GM18858 (cell line): ENCODE measurements at regions not wholly inside any gene's neighbourhood (a gene's known extent, or its start where the extent isn't known, plus 50 kb on each side); places are given as distances from the start of the nearest gene placed in this dataset.
"Not testable (repeated sequence)": the region's sequence is repeated elsewhere in the genome, so short reads cannot be mapped to it uniquely, and the experiment has no call there.

Experiments used
- ATAC-seq: cut with Tn5 transposase; IDR thresholded peaks from one replicate; pipeline ENCODE4 v1.9.1; 2021; ENCODE audit not compliant: unreplicated experiment

DNA sequence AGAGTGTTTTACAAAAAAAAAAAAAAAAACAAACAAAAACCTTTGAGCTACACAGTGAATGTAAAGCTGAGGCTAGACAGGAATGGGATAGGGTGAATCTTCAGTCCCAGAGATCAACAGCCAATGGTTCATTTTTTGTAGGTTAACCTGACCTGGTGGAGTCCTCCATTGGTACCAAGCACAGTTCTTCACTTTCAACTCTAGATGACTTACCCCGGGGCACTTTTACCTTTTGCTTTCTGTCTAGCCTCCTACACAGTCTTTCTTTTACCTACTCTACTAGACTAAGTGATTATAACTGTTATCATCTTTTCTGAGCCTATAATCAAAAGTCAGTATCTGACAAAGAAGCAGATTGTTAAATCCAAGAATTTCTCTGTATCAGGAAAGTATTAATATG lies 50.9 kb downstream of the ANXA2R start:
- no peak for ATAC-seq

DNA sequence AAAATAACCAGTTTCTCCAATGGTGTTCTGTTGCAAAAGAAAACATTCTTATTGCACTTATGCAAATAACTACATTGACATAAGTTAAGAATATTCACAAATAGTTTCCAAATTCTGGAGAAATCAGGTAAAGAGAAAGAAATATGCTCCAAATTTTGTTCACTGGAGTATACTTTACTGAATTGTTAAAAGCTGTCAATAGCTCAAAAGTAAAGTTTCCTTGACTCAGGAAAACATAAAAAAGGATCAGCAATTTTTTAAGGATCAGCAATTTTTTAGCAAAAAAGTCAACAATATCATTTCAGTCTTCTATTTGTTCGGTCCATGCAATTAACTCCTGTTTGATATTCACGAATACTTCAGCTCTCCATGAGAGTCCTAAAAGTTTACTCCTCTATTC lies 51.6 kb downstream of the ANXA2R start:
- no peak for ATAC-seq

DNA sequence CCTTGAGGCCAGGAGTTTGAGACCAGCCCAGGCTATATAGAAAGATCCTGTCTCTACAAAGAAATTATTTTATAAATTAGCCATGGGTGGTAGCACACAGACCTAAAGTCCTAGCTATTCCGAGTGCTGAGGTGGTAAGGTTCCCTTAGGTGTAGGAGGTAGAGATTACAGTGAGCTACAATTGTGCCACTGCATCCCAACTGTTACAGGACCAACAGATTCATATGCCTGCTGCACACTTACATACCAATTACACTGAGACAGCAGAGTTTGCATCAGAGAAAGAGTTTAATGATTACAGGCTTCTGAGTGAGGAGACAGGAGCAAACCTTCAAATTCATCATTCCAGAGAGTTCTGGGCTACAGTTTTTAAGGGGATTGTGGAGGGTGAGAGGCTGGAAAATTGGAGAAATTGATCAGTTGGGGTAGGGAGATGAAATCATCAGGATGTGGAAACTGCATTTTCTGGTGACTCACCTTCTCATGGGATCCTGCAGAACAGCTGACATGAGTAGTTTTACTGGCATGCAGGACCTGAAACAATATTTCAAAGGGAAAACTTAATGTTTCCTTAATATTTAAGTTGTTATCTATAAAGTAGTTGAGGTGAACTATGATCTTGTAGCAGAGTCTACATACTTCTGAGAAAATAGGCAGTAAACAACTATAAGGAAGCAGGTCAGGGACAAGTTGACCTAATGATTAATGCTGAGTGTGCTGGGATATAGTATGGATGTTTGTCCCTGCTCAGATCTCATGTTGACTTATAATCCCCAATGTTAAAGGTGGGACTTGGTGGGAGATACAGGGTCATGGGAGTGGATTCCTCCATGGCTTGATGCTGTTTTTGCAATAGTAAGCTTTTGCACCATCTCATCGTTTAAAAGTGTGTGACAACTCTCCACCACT lies 54.7 kb downstream of the ANXA2R start:
- ATAC-seq = no peak

DNA sequence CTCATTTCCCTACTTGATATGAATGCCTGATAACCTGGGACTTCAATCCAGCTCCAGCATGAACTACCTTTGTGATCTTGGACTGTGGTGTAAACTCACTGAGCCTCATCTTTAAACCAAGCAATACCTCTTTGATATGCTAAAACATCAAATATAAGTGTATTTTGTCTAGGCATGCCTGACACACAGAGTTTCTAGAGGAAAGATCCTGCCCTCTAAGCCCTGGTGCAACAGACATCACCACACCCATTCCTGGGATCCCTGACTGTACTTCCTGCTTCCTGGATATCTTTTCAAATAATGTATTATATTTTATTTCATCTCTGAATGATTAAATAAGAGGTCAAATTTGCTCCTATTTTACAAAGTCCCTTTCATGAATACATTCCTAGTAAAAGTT lies 55.8 kb downstream of the ANXA2R start:
- ATAC-seq = no peak

DNA sequence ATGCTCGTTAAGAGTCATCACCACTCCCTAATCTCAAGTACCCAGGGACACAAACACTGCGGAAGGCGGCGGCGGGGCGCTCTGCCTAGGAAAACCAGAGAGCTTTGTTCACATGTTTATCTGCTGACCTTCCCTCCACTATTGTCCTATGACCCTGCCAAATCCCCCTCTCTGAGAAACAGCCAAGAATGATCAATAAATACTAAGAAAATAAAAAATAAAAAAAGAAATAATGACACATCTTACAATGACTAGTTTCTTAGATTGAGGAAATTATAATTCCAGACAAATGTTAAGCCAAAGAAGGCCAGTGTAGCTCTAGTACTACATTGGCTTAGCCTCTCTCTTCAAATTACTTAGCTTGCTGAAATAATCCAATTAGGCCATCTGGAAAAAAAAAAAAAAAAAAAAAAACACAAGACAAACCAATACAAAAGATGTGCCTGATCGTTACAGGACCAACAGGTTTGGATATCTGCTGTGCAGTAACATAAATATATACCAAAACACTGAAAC lies 58.0 kb downstream of the ANXA2R start:
- ATAC-seq = no peak

DNA sequence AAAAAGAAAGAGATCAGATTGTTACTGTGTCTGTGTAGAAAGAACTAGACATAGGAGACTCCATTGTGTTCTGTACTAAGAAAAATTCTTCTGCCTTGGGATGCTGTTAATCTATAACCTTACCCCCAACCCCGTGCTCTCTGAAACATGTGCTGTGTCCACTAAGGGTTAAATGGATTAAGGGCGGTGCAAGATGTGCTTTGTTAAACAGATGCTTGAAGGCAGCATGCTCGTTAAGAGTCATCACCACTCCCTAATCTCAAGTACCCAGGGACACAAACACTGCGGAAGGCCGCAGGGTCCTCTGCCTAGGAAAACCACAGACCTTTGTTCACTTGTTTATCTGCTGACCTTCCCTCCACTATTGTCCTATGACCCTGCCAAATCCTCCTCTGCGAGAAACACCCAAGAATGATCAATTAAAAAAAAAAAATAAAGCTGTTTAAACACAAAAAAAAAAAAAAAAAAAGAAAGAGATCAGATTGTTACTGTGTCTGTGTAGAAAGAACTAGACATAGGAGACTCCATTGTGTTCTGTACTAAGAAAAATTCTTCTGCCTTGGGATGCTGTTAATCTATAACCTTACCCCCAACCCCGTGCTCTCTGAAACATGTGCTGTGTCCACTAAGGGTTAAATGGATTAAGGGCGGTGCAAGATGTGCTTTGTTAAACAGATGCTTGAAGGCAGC lies 58.6 kb downstream of the ANXA2R start:
- not testable (repeated sequence) for ATAC-seq

DNA sequence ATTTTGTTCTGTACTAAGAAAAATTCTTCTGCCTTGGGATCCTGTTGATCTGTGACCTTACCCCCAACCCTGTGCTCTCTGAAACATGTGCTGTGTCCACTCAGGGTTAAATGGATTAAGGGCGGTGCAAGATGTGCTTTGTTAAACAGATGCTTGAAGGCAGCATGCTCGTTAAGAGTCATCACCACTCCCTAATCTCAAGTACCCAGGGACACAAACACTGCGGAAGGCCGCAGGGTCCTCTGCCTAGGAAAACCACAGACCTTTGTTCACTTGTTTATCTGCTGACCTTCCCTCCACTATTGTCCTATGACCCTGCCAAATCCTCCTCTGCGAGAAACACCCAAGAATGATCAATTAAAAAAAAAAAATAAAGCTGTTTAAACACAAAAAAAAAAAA lies 59.1 kb downstream of the ANXA2R start:
- ATAC-seq = not testable (repeated sequence)

DNA sequence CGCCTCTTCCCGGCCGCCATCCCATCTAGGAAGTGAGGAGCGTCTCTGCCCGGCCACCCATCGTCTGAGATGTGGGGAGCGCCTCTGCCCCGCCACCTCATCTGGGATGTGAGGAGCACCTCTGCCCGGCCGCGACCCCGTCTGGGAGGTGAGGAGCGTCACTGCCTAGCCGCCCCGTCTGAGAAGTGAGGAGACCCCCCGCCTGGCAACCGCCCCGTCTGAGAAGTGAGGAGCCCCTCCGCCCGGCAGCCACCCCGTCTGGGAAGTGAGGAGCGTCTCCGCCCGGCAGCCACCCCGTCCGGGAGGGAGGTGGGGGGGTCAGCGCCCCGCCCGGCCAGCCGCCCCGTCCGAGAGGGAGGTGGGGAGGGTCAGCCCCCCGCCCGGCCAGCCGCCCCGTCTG lies 59.7 kb downstream of the ANXA2R start:
- not testable (repeated sequence) for ATAC-seq

DNA sequence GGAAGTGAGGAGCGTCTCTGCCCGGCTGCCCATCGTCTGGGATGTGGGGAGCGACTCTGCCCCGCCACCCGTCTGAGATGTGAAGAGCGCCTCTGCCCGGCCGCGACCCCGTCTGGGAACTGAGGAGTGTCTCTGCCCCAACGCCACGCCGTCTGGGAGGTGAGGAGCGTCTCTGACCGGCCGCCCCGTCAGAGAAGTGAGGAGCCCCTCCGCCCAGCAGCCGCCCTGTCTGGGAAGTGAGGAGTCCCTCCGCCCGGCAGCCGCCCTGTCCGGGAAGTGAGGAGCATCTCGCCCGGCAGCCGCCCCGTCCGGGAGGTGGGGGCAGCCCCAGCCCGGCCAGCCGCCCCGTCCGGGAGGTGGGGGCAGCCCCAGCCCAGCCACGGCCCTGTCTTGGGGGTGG lies 60.9 kb downstream of the ANXA2R start:
- not testable (repeated sequence) for ATAC-seq

DNA sequence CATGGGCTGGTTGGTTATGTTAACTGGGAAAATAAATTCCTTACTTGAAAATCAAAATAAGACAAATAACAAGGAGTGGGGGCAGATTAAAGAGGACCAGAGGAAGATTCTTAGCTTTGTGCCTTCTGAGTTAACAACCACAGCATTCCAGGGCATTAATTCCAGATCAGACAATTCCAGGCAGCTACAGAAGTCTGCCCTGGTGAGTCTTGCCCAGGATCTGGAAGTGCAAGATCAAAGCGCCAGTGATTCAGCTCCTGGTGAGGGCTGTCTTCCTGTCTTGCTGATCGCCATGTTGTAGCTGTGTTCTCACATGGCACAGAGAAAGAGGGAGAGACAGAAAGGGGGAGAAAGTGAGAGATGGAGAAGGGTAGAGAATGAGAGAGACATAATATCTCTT lies 65.6 kb downstream of the ANXA2R start:
- no peak for ATAC-seq

DNA sequence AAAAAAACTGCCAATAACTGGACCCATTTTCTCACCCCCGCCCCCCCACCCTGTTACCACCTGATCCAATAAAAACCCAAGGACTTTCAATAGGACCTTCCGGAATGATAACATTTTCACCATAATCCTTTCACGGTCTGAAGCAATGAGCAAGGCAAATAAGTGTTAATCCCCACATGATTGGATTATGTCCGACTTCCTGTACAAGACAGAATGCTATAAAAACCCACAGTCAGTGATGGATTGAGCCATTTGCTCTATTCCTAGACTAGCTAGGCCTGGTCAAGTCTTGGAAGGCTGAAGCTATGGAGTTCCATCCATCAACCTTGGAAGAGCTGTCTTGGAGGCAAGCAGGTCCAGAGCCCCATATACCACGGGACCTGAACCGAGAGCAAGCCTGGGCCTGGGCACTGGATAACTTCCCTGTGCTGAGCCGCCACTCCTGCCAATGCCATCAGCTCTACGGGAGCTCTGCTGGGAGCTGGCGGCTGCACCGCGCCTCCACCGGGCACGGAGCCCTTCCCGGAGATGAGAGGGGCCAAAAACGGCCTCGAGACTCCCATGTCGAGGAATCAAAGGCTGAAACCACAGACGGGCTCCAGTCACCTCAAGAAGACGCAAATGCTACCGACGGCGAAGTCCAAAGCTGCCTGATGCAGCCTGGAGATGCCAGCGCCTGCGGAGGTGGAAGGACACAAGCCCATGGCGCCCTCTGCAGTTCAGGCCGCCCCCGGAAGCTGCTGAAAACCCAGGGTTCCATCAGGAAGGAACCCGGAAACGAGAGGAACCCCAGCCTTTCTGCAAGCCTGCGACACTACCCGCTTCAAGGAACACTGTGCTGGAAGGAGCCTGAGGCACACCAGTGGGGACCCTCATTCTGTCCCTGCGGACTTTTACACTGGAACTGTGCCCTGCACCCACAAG lies 69.2 kb downstream of the ANXA2R start:
- ATAC-seq = no peak

DNA sequence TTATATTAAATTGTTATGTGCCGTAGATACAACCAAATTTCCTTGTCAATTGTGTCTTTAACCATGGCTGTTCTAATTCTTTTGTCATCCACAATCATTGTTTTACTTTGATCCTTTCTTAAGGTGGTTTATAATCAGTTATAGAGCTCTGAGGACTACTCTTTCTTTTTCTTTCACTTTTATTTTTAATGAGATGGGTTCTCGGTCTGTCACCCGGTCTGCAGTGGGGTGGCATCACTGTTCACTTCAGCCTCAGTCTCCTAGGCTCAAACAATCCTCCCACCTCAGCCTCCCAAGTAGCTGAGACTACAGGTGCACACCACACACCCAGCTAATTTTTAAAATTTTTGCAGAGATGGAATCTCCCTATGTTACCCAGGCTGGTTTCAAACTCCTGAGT lies 74.2 kb downstream of the ANXA2R start:
- ATAC-seq = no peak

DNA sequence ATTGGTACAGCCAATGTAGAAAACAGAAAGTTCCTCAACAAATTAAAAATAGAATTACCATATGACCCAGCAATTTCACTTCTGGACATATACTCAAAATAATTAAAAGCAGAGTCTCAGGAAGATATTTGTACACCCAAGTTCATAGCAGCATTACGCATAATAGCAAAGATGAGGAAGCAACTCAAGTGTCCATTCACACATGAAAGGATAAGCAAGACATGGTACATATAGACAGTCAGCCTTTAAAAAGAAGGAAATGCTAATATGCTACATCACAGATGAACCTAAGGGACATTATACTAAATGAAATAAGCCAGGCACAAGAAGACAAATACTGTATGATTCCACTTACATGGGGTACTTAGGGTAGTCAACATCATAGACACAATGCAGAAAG lies 76.7 kb downstream of the ANXA2R start:
- ATAC-seq = no peak

DNA sequence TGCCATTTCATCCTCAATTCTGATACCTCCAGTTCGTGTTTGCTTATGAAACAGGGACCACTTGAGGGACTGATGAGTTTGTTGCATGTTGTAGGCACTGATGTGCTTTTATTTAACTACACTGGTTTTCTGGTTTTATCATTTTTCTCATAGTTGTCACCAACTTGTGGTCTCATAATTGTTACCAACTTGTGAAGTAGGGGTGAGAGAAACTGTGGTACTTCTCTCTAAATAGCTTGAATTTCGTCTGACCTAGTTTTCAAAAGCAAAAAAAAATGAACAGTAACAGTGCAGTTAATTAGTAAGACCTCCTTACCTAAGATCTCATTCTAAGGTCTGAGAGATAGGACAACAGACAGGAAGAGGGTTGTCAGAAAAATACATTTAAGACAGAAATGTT lies 78.0 kb downstream of the ANXA2R start:
- ATAC-seq = no peak

DNA sequence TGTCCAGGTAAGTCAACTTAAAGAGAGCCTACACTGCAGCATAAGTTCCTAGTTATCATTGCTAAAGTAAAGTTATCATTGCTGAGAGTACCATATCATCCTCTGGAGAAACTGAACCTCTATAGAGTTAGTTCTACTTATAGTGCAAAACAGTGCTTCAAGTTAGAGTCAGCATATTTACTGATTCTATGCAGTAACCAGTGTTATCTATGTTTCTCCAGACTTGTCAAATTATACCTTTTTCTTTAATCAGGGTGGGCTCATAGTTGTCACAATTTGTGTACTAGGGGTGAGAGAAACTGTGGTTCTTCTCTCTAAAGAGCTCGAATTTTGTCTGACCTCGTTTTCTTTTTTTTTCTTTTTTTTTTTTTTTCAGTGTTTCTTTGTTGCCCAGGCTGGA lies 79.6 kb downstream of the ANXA2R start:
- ATAC-seq = no peak

DNA sequence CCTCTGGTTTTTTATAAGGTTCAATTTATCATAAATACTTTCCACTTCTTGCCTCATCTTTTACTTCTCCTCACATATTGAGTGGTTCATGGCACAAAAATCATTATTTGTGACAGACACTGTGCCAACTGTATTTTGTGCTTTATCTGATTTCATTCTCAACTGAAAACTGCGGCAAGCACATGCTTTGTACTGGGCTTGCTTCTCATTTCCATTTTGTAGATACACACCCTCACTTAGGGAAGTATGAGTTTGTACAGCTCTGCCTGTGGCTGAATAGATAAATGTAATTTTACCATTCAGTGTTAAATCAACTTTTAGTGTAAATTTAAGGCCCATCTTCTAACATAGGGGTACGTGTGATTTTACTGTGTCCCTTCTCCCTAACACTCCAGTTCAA lies 83.6 kb downstream of the ANXA2R start:
- ATAC-seq = no peak

DNA sequence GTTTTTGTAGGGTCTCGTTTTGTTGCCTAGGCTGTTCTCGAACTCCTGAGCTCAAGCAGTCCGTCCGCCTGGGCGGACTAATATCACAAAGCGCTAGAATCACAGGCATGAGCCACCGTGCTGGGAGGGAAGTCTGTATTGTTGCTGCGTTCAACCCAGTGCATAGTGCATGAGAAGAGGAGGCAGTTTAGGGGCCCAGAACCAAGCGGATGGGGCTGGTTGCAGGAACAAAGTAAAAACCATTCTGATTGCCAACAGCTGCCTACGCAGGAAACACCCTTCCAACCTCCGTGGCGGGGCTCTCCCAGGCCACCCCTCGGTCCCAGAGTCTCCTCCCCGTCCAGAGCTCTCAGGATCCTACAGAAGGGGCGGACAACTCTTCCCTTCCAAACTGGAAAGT lies 87.1 kb downstream of the ANXA2R start:
- ATAC-seq = no peak

DNA sequence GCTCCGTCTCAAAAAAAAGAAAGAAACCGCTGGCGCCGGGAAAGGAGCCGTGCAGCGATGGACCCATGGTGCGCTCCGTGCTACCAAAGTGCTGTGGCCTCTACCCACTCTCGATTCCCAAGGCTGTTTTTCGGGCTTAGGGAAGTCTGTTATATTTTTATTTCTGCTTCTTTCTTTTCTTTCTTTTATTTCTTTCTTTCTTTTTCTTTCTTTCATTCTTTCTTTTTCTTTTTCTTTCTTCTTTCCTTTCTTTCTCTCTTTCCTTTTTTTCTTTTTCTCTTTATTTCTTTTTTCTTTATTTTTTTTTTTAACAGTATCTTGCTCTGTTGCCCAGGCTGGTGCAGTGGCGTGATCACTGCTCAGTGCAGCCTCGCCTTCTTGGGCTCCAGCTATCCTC lies 87.5 kb downstream of the ANXA2R start:
- no peak for ATAC-seq

DNA sequence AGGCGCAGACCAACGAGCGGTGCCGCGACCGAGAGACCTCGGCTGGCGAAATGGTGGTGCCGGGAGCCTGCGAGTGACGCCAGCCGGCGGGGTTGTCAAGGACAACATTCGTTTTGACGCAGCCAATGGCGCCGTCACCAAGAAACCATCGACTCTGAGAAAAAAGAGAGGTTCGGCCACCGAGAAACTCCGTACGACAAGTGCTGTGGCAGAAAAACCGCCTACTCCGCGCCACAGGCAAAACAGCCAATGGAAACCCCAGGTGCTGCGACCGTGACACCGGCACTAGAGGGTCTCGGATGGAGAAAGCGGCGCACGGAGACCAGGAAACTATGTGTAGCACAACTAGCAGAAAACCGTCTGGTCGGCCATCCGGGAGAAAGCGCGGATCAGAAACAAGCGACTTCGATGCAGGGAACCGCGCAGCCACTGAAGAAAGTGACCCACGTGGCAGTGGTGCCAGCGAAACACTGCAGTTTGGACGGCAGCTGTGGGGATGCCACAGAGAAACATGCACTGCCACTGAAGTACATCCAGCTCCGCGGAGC lies 88.8 kb downstream of the ANXA2R start:
- ATAC-seq = no peak

DNA sequence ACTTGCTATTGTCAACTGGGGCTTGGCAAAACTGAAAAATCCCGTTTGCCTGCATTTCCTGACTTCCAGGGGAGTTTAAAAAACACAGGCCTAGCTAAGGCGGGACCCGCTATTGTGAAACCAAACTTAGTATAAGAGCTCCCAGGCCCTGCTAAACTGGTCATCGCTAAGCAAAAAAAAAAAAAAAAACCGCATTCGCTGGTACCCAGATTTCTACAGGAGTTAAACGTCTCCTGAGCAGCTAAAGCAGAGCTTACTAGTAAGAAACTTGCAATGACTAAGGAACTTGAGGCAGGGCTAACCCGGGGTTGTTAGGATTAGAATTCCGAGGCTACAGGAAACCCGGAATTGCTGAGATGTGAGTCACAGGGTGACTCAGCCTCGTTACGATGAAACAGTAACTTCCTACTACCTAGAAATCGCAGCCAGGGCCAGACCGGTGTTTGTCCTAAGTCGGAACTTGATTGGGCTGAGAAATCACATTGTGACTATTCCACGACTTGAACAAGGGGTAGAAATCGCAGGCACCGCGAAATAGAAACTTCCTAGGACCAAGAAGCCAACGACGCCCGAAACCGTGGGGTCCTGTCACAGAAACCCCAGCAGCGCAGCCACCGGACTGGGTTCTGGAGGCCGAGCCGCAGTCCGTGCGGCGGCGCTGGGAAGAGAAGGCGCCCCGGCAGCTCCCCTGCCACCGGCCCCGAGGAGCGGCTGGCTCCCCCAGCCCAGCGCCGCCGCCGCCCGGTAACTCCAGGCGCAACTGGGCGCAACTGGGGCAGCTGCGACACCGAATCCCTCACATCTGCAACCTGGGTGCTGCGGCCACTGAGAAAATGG lies 89.4 kb downstream of the ANXA2R start:
- peak; percentile 28 for ATAC-seq
